H9 (cell line): ENCODE measurements at regions not wholly inside any gene's neighbourhood (a gene's known extent, or its start where the extent isn't known, plus 50 kb on each side); places are given as distances from the start of the nearest gene placed in this dataset.

Experiments
- DNase-seq: peaks from one replicate; pipeline ENCODE4 v3.0.0-alpha.2; 2017
- H2AFZ ChIP-seq: one replicate; pipeline ENCODE4 v1.6.1; 2013; ENCODE audit warnings: mild to moderate bottlenecking, low read length, control low read depth, moderate library complexity
- H2AK5ac ChIP-seq: 2 replicates; pipeline ENCODE4 v1.6.1; 2013; ENCODE audit warnings: low read length, control low read depth, mixed read lengths; ENCODE audit not compliant: insufficient read length
- H2BK120ac ChIP-seq: one replicate; pipeline ENCODE4 v1.6.1; 2013; ENCODE audit warnings: low read depth, mild to moderate bottlenecking, low read length, control low read depth, inconsistent platforms; ENCODE audit not compliant: poor library complexity, severe bottlenecking
- H2BK12ac ChIP-seq: 2 replicates; pipeline ENCODE4 v1.6.1; 2013; ENCODE audit warnings: low read length, control low read depth, mixed read lengths, low read depth; ENCODE audit not compliant: insufficient read length
- H2BK15ac ChIP-seq: 2 replicates; pipeline ENCODE4 v1.6.1; 2013; ENCODE audit warnings: low read depth, low read length, control low read depth
- H2BK20ac ChIP-seq: one replicate; pipeline ENCODE4 v1.6.1; 2013; ENCODE audit warnings: low read depth, mild to moderate bottlenecking, low read length, control low read depth, inconsistent platforms; ENCODE audit not compliant: poor library complexity, severe bottlenecking
- H2BK5ac ChIP-seq: 2 replicates; pipeline ENCODE4 v1.6.1; 2013; ENCODE audit warnings: low read length, control low read depth, mixed read lengths; ENCODE audit not compliant: insufficient read length
- H3K14ac ChIP-seq: 2 replicates; pipeline ENCODE4 v1.6.1; 2013; ENCODE audit warnings: low read length, control low read depth; ENCODE audit not compliant: insufficient read depth
- H3K18ac ChIP-seq: 2 replicates; pipeline ENCODE4 v1.6.1; 2013; ENCODE audit warnings: low read depth, mild to moderate bottlenecking, mixed read lengths, low read length, control low read depth; ENCODE audit not compliant: insufficient read length
- H3K23ac ChIP-seq: 2 replicates; pipeline ENCODE4 v1.6.1; 2013; ENCODE audit warnings: low read length, control low read depth, mixed read lengths, low read depth; ENCODE audit not compliant: insufficient read length
- H3K23me2 ChIP-seq: 2 replicates; pipeline ENCODE4 v1.6.1; 2013; ENCODE audit warnings: low read depth, mild to moderate bottlenecking, mixed read lengths, low read length, control low read depth; ENCODE audit not compliant: insufficient read length, poor library complexity, severe bottlenecking
- H3K27ac ChIP-seq: 2 replicates; pipeline ENCODE4 v1.5.1; 2013; ENCODE audit warnings: low read length, control low read depth, mixed read lengths, low read depth; ENCODE audit not compliant: insufficient read length
- H3K27me3 ChIP-seq: 2 replicates; pipeline ENCODE4 v1.6.1; 2013; ENCODE audit warnings: low read length, control low read depth, inconsistent platforms; ENCODE audit not compliant: insufficient read depth
- H3K4ac ChIP-seq: 2 replicates; pipeline ENCODE4 v1.6.1; 2013; ENCODE audit warnings: low read depth, mild to moderate bottlenecking, control low read depth, inconsistent platforms, low read length, moderate library complexity
- H3K4me1 ChIP-seq: 2 replicates; pipeline ENCODE4 v1.6.1; 2013; ENCODE audit warnings: low read length, control low read depth, inconsistent platforms; ENCODE audit not compliant: insufficient read depth
- H3K4me2 ChIP-seq: 2 replicates; pipeline ENCODE4 v1.6.1; 2013; ENCODE audit warnings: low read length, control low read depth, mixed read lengths; ENCODE audit not compliant: insufficient read length, insufficient read depth
- H3K56ac ChIP-seq: 2 replicates; pipeline ENCODE4 v1.6.1; 2013; ENCODE audit warnings: low read depth, mild to moderate bottlenecking, mixed read lengths, low read length, control low read depth; ENCODE audit not compliant: insufficient read length
- H3K79me1 ChIP-seq: 2 replicates; pipeline ENCODE4 v1.6.1; 2013; ENCODE audit warnings: low read depth, mild to moderate bottlenecking, moderate library complexity, low read length, control low read depth, inconsistent platforms; ENCODE audit not compliant: insufficient read depth, poor library complexity, severe bottlenecking
- H3K79me2 ChIP-seq: 2 replicates; pipeline ENCODE4 v1.6.1; 2013; ENCODE audit warnings: low read length, control low read depth, inconsistent platforms; ENCODE audit not compliant: insufficient read depth
- H3K9ac ChIP-seq: 2 replicates; pipeline ENCODE4 v1.6.1; 2013; ENCODE audit warnings: low read length, control low read depth, mixed read lengths; ENCODE audit not compliant: insufficient read length; ENCODE audit errors: extremely low read depth
- H3K9me3 ChIP-seq: one replicate; pipeline ENCODE4 v1.6.1; 2013; ENCODE audit warnings: low read depth, low read length, inconsistent platforms; ENCODE audit not compliant: control insufficient read depth
- H3T11ph ChIP-seq: one replicate; pipeline ENCODE4 v1.6.1; 2013; ENCODE audit warnings: mild to moderate bottlenecking, low read length, control low read depth, inconsistent platforms
- H4K20me1 ChIP-seq: one replicate; pipeline ENCODE4 v1.6.1; 2013; ENCODE audit not compliant: control insufficient read depth, insufficient read length, insufficient read depth
- H4K5ac ChIP-seq: 2 replicates; pipeline ENCODE4 v1.6.1; 2013; ENCODE audit warnings: low read depth, mild to moderate bottlenecking, mixed read lengths, low read length, control low read depth; ENCODE audit not compliant: insufficient read length
- H4K8ac ChIP-seq: replicated peaks from 2 replicates; pipeline ENCODE4 v1.6.1; 2013; ENCODE audit warnings: low read length, control low read depth, mixed read lengths, low read depth; ENCODE audit not compliant: insufficient read length
- H4K91ac ChIP-seq: 2 replicates; pipeline ENCODE4 v1.6.1; 2013; ENCODE audit warnings: low read depth, mild to moderate bottlenecking, moderate library complexity, mixed read lengths, low read length, control low read depth; ENCODE audit not compliant: insufficient read length
- H3K27ac Mint-ChIP-seq, 3 experiments: 2 replicates in 2 of 3; 3 replicates in 1 of 3; pipeline ENCODE4 v1.8.0; 2020 to 2021; ENCODE audit warnings: mixed read lengths in 3 of 3, mild to moderate bottlenecking in 1 of 3, moderate library complexity in 1 of 3
- H3K27me3 Mint-ChIP-seq: 2 replicates; pipeline ENCODE4 v1.8.0; 2021; ENCODE audit warnings: low read depth, mild to moderate bottlenecking, moderate library complexity, mixed read lengths
- H3K36me3 Mint-ChIP-seq, 3 experiments: 2 replicates in 2 of 3; 3 replicates in 1 of 3; pipeline ENCODE4 v1.8.0; 2020 to 2021; ENCODE audit warnings: low read depth in 3 of 3, mixed read lengths in 3 of 3; ENCODE audit not compliant: insufficient read depth in 1 of 3
- H3K4me1 Mint-ChIP-seq, 2 experiments: 2 replicates each; pipeline ENCODE4 v1.8.0; 2020; ENCODE audit warnings: mixed read lengths in 2 of 2
- H3K4me3 Mint-ChIP-seq, 2 experiments: 2 replicates in 1 of 2; 3 replicates in 1 of 2; pipeline ENCODE4 v1.8.0; 2020 to 2021; ENCODE audit warnings: mild to moderate bottlenecking in 2 of 2, mixed read lengths in 2 of 2, moderate library complexity in 1 of 2
- H3K9me3 Mint-ChIP-seq, 2 experiments: 2 replicates in 1 of 2; 3 replicates in 1 of 2; pipeline ENCODE4 v1.8.0; 2020; ENCODE audit warnings: mild to moderate bottlenecking in 2 of 2, mixed read lengths in 2 of 2, moderate library complexity in 1 of 2
- CTCF ChIP-seq: fragments of 200-600 bp; sonication (generic); conservative IDR thresholded peaks from 3 replicates; pipeline ENCODE4 v1.8.0; 2021; ENCODE audit warnings: antibody characterized with exemption, mild to moderate bottlenecking
- WGBS: extraction: QIAGEN DNeasy Blood & Tissue Kit; methylation state at CpG from one replicate; pipeline ENCODE4 v1.1.7; 2013; ENCODE audit warnings: missing lambda C conversion rate, low lambda C conversion rate, mixed read lengths; ENCODE audit not compliant: insufficient read length; ENCODE audit errors: extremely low coverage; 5-methylcytosine and 5-hydroxymethylcytosine counted together

- H3K56ac ChIP-seq = no peak overlapping the region
- no peak overlapping the region for H4K91ac ChIP-seq
- no peak overlapping the region for H3K18ac ChIP-seq
- H3K27me3 ChIP-seq = no peaks in the 10 kb centered on the region
- no peak overlapping the region for H3K27ac ChIP-seq
- no peaks in the 10 kb centered on the region for H3K9me3 ChIP-seq
- no peak overlapping the region for H2BK20ac ChIP-seq
- no peak overlapping the region for H3K14ac ChIP-seq
- no CpG with 5 or more reads among the region's 6 CpGs for WGBS
- Mint-ChIP-seq H3K4me1 (peaks cover 20 to 25% of the 10 kb centered on the region in 2 experiments), H3K4me3 (no peak overlapping the region), H3K36me3 (no peaks in the 10 kb centered on the region), H3K9me3 (no peaks in the 10 kb centered on the region), H3K27me3 (no peaks in the 10 kb centered on the region), H3K27ac (no peak overlapping the region)
- no peak for DNase-seq
- H2BK12ac ChIP-seq = no peak overlapping the region
- no peak overlapping the region for H3K23ac ChIP-seq
- no peak overlapping the region for H4K5ac ChIP-seq
- no peak overlapping the region for H3T11ph ChIP-seq
- H4K20me1 ChIP-seq = no peaks in the 10 kb centered on the region
- no peaks in the 10 kb centered on the region for H3K79me2 ChIP-seq
- no peak overlapping the region for H2BK120ac ChIP-seq
- H3K4me2 ChIP-seq = no peak overlapping the region
- H2AK5ac ChIP-seq = no peak overlapping the region
- no peak overlapping the region for H2BK15ac ChIP-seq
- no peak overlapping the region for H3K9ac ChIP-seq
- no peak overlapping the region for H2AFZ ChIP-seq
- H3K4ac ChIP-seq = no peak overlapping the region
- peaks cover 3% of the 10 kb centered on the region for H3K23me2 ChIP-seq
- no peaks in the 10 kb centered on the region for H3K79me1 ChIP-seq
- TF ChIP-seq CTCF = no peak
- H4K8ac ChIP-seq = no peak overlapping the region
- H3K4me1 ChIP-seq = no peaks in the 10 kb centered on the region
- no peak overlapping the region for H2BK5ac ChIP-seq
These were observed 69.6 kb upstream of the ARL4D start for GRCh38 chr17:43329183-43329582.
